IMR-90 (cell line): ENCODE measurements at regions not wholly inside any gene's neighbourhood (a gene's known extent, or its start where the extent isn't known, plus 50 kb on each side); places are given as distances from the start of the nearest gene placed in this dataset.

ENCODE experiments used
- CEBPB ChIP-seq: IDR thresholded peaks from 2 replicates; pipeline ENCODE4 v1.6.1; 2012; ENCODE audit warnings: low read depth, low read length, improper control_type of control experiment
- CTCF ChIP-seq: conservative IDR thresholded peaks from 2 replicates; pipeline ENCODE4 v1.5.1; 2012; ENCODE audit warnings: mild to moderate bottlenecking, low read depth, low read length, improper control_type of control experiment
- FOS ChIP-seq: fragments of 150-350 bp; IDR thresholded peaks from 2 replicates; pipeline ENCODE4 v1.6.1; 2016; ENCODE audit warnings: low read depth, low read length
- MAFK ChIP-seq: IDR thresholded peaks from 2 replicates; pipeline ENCODE4 v1.6.1; 2012; ENCODE audit warnings: low read depth, low read length, improper control_type of control experiment
- POLR2A ChIP-seq: IDR thresholded peaks from 2 replicates; pipeline ENCODE4 v1.6.1; 2012; ENCODE audit warnings: mild to moderate bottlenecking, low read depth, low read length
- RAD21 ChIP-seq: IDR thresholded peaks from 2 replicates; pipeline ENCODE4 v1.6.1; 2012; ENCODE audit warnings: low read length, improper control_type of control experiment
- USF2 ChIP-seq: fragments of 150-350 bp; IDR thresholded peaks from 2 replicates; pipeline ENCODE4 v1.6.1; 2017; ENCODE audit warnings: mild to moderate bottlenecking, antibody characterized with exemption, low read length, low read depth

- TF ChIP-seq CEBPB = no peak
- no peak for TF ChIP-seq USF2
- TF ChIP-seq CTCF = no peak
- TF ChIP-seq POLR2A = no peak
- TF ChIP-seq RAD21 = no peak
- TF ChIP-seq MAFK = peak; percentile 86
- TF ChIP-seq FOS = no peak
Observed at GRCh38 chr1:58200437-58200836, 346.1 kb downstream of the OMA1 start.
